K562 (cell line): ENCODE measurements at regions not wholly inside any gene's neighbourhood (a gene's known extent, or its start where the extent isn't known, plus 50 kb on each side); places are given as distances from the start of the nearest gene placed in this dataset.

Source experiments
- FIP1L1 ChIP-seq: fragments of 200-400 bp; formaldehyde crosslinking; IDR thresholded peaks from 2 replicates; pipeline ENCODE4 v1.6.1; 2018; ENCODE audit warnings: mild to moderate bottlenecking, low read depth, low read length; ENCODE audit not compliant: poor library complexity, severe bottlenecking
- NFE2 ChIP-seq: IDR thresholded peaks from 2 replicates; pipeline ENCODE4 v1.6.1; 2014; ENCODE audit warnings: antibody characterized with exemption, low read depth
- ZBTB11 ChIP-seq, 3 experiments: fragments of 200-800 bp in 1 of 3; fragments of 250-450 bp in 1 of 3; fragments of 450-650 bp in 1 of 3; sonication (Bioruptor Pico) in 1 of 3; sonication (Bioruptor generic) in 1 of 3; formaldehyde crosslinking in 1 of 3; IDR thresholded peaks; 2 replicates each; pipeline versions ENCODE4 v1.6.1 to v1.8.0; 2016 to 2022; ENCODE audit warnings: mild to moderate bottlenecking in 2 of 3, missing genetic modification characterization in 2 of 3, missing compliant biosample characterization in 1 of 3, moderate library complexity in 1 of 3
- ZBTB7A ChIP-seq: IDR thresholded peaks from 2 replicates; pipeline ENCODE4 v1.6.1; 2011; ENCODE audit warnings: low read depth, mild to moderate bottlenecking, low read length, moderate library complexity, borderline replicate concordance; ENCODE audit not compliant: control insufficient read depth
- ZNF583 ChIP-seq: fragments of 250-450 bp; sonication (Bioruptor Pico); IDR thresholded peaks from 2 replicates; pipeline ENCODE4 v1.4.0; 2020
- ZNF778 ChIP-seq: fragments of 450-650 bp; formaldehyde crosslinking; IDR thresholded peaks from 2 replicates; pipeline ENCODE4 v1.4.0; 2020; ENCODE audit warnings: mild to moderate bottlenecking, moderate library complexity
- TF ChIP-seq, protein P1 (sequence below): sonication (generic); formaldehyde crosslinking; IDR thresholded peaks from 2 replicates; pipeline ENCODE4 v1.8.0; 2022; ENCODE audit warnings: mild to moderate bottlenecking, missing genetic modification reagents

DNA sequence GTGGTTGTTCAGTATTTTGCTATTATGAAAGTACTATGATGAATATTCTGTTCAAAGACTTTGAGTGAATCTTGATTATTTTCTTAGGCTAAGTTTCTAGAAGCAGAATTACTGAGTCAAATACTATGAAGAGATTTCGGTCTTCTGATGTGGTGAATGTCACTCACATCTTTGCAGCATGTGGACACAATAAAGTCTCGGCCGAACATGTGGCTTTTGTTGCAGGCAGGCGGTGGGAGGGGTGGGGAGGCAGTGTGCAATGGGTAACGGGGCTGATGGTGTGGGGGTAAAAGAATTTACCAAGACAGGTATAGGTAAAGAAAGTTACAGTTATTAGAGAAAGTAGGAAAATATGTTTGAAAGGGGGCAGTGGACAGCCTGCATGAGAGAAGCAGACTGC lies 156.4 kb upstream of the DTNBP1 start (continued):
- TF ChIP-seq ZBTB7A (no peak), ZBTB11 (CRISPR knock-in tag; IDR thresholded peaks at IDR 0.05) (no peak), NFE2 (no peak), ZNF778 (CRISPR knock-in tag) (no peak), FIP1L1 (no peak), ZNF583 (CRISPR knock-in tag) (no peak)
- TF ChIP-seq, protein P1, sequence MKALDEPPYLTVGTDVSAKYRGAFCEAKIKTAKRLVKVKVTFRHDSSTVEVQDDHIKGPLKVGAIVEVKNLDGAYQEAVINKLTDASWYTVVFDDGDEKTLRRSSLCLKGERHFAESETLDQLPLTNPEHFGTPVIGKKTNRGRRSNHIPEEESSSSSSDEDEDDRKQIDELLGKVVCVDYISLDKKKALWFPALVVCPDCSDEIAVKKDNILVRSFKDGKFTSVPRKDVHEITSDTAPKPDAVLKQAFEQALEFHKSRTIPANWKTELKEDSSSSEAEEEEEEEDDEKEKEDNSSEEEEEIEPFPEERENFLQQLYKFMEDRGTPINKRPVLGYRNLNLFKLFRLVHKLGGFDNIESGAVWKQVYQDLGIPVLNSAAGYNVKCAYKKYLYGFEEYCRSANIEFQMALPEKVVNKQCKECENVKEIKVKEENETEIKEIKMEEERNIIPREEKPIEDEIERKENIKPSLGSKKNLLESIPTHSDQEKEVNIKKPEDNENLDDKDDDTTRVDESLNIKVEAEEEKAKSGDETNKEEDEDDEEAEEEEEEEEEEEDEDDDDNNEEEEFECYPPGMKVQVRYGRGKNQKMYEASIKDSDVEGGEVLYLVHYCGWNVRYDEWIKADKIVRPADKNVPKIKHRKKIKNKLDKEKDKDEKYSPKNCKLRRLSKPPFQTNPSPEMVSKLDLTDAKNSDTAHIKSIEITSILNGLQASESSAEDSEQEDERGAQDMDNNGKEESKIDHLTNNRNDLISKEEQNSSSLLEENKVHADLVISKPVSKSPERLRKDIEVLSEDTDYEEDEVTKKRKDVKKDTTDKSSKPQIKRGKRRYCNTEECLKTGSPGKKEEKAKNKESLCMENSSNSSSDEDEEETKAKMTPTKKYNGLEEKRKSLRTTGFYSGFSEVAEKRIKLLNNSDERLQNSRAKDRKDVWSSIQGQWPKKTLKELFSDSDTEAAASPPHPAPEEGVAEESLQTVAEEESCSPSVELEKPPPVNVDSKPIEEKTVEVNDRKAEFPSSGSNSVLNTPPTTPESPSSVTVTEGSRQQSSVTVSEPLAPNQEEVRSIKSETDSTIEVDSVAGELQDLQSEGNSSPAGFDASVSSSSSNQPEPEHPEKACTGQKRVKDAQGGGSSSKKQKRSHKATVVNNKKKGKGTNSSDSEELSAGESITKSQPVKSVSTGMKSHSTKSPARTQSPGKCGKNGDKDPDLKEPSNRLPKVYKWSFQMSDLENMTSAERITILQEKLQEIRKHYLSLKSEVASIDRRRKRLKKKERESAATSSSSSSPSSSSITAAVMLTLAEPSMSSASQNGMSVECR (CRISPR knock-in tag): no peak
